Kidney epithelial cell (primary cell): ENCODE measurements at regions not wholly inside any gene's neighbourhood (a gene's known extent, or its start where the extent isn't known, plus 50 kb on each side); places are given as distances from the start of the nearest gene placed in this dataset.

Source experiments
- DNase-seq: peaks from one replicate; pipeline ENCODE4 v3.0.0-alpha.2; 2010; ENCODE audit warnings: low read depth
- H3K27me3 ChIP-seq: 2 replicates; pipeline ENCODE4 v1.6.0; 2011; ENCODE audit warnings: low read length; ENCODE audit not compliant: control insufficient read depth, insufficient read depth
- H3K36me3 ChIP-seq: 2 replicates; pipeline ENCODE4 v1.5.1; 2011; ENCODE audit warnings: low read length; ENCODE audit not compliant: control insufficient read depth, insufficient read depth
- H3K4me3 ChIP-seq: 2 replicates; pipeline ENCODE4 v1.5.1; 2011; ENCODE audit warnings: low read depth, mild to moderate bottlenecking, control low read depth, low read length
- TF ChIP-seq, protein P1 (sequence below): IDR thresholded peaks from 2 replicates; pipeline ENCODE4 v1.5.1; 2011; ENCODE audit warnings: mild to moderate bottlenecking, moderate library complexity, low read length, control low read depth, inconsistent platforms; ENCODE audit not compliant: insufficient read depth, poor library complexity, severe bottlenecking

GRCh38 chr3:82424031-82424339 is 662.5 kb upstream of the GBE1 start:
- no peaks in the 10 kb centered on the region for H3K27me3 ChIP-seq
- TF ChIP-seq, protein P1, sequence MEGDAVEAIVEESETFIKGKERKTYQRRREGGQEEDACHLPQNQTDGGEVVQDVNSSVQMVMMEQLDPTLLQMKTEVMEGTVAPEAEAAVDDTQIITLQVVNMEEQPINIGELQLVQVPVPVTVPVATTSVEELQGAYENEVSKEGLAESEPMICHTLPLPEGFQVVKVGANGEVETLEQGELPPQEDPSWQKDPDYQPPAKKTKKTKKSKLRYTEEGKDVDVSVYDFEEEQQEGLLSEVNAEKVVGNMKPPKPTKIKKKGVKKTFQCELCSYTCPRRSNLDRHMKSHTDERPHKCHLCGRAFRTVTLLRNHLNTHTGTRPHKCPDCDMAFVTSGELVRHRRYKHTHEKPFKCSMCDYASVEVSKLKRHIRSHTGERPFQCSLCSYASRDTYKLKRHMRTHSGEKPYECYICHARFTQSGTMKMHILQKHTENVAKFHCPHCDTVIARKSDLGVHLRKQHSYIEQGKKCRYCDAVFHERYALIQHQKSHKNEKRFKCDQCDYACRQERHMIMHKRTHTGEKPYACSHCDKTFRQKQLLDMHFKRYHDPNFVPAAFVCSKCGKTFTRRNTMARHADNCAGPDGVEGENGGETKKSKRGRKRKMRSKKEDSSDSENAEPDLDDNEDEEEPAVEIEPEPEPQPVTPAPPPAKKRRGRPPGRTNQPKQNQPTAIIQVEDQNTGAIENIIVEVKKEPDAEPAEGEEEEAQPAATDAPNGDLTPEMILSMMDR = no peak

GRCh38 chr3:82423268-82424030 is 662.0 kb upstream of the GBE1 start:
- H3K36me3 ChIP-seq = no peaks in the 10 kb centered on the region
- DNase-seq = no peak
- H3K4me3 ChIP-seq = no peak overlapping the region
- TF ChIP-seq, protein P1 = no peak
- H3K27me3 ChIP-seq = no peaks in the 10 kb centered on the region

More at GRCh38 chr3:82424031-82424339, 662.5 kb upstream of the GBE1 start:
- no peak overlapping the region for H3K4me3 ChIP-seq
- no peak for DNase-seq
- no peaks in the 10 kb centered on the region for H3K36me3 ChIP-seq

DNA sequence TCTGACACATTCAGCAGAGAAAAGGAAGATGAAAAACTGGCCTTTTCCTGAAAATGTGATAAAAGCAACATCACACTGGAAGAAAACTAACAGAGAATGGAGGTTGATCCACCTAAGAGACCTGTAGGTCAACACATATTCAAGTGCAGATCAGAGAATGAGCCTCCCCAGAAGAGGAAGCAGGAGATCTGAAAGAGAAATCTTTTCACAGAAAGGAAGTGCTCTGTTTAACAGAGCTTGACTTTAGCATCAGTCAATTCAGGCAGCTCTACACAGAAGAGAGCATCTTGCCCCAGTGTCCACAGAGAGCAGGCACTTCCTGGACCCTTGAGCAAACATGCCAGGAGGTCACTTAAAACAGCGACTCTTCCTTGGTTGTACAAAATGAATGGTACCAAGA is 655.4 kb upstream of the GBE1 start:
- TF ChIP-seq, protein P1 = no peak
- no peak for DNase-seq
- H3K27me3 ChIP-seq = no peaks in the 10 kb centered on the region

DNA sequence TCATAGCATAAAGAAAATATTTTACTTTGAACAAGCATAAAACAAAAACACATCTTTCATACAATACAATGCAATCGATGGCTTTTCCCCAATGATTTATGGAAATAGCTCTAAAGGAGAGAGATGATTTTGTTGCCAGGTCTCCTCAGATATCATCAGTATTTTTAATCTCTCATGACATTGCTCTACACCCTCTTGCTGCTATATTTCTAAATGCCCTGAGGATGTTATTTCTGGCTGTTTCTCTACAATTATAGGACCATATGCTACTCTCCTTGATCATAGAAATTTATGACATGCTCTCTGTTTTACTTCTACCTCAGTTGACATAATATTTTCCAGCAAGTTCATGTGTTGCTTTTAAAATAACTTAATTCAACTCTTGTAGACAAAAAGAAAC is 654.9 kb upstream of the GBE1 start:
- TF ChIP-seq, protein P1 = no peak
- no peak overlapping the region for H3K4me3 ChIP-seq
- no peaks in the 10 kb centered on the region for H3K36me3 ChIP-seq
- H3K27me3 ChIP-seq = no peaks in the 10 kb centered on the region
- no peak for DNase-seq

More for the DNA sequence above, 655.4 kb upstream of the GBE1 start:
- Histone ChIP-seq H3K36me3 (no peaks in the 10 kb centered on the region), H3K4me3 (no peak overlapping the region)

DNA sequence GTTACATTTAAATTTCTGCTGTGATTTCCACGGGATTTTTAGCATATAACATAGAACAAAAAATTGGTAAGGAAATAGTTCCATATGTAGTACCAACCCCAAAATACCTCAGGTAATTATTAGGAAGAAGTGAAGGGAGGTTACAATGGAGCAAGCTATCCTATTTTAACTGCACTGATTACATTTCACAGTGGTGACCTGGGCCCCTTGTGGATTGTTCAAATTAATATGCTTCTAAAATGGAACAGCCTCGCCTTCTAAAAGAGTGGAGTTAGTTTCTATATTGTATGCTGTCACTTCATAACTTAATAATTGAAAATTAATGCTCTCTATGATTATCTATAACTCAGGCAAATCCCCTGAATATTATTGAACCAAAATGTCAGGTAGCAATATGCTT is 651.7 kb upstream of the GBE1 start:
- DNase-seq = no peak
- TF ChIP-seq, protein P1 = no peak
- H3K4me3 ChIP-seq = no peak overlapping the region
- H3K36me3 ChIP-seq = no peaks in the 10 kb centered on the region
- H3K27me3 ChIP-seq = no peaks in the 10 kb centered on the region

DNA sequence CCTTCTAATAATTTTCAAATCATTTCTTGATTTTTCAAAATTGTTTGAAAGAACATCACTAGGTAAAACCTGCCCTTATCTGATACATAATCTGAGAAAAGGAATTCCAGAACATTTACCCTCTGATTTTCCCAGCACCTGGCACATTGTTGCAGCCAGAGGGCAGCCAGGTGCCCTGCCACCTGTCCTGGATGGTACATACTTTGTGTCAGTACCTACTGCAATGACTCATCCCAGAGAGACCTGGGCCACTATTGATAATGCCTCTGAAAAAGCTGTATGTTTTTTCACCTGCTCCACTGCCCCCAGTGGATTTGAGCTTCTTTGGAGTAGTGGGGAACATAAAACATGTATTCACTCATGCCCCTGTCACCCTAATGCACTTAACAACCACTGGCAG is 648.9 kb upstream of the GBE1 start:
- TF ChIP-seq, protein P1 = no peak
- H3K4me3 ChIP-seq = no peak overlapping the region
- no peaks in the 10 kb centered on the region for H3K27me3 ChIP-seq
- no peak for DNase-seq
- no peaks in the 10 kb centered on the region for H3K36me3 ChIP-seq
